ENCODE measurements at regions not wholly inside any gene's neighbourhood (a gene's known extent, or its start where the extent isn't known, plus 50 kb on each side); places are given as distances from the start of the nearest gene placed in this dataset.

GRCh38 chr2:215611609-215612386, 175.9 kb upstream of the FN1 start:
- TF ChIP-seq CTCF (conservative IDR thresholded peaks at IDR 0.05; ENCODE audit: low read length) = no peak
- no peak for TF ChIP-seq EZH2phosphoT487 (IDR thresholded peaks at IDR 0.05; ENCODE audit: borderline replicate concordance)
